GM23248 (cell line): ENCODE measurements at regions not wholly inside any gene's neighbourhood (a gene's known extent, or its start where the extent isn't known, plus 50 kb on each side); places are given as distances from the start of the nearest gene placed in this dataset.

Experiments used
- DNase-seq: peaks from one replicate; pipeline ENCODE4 v3.0.0-alpha.2; 2015
- H2AFZ ChIP-seq: fragments of 200-600 bp; sonication (generic); 2 replicates; pipeline ENCODE4 v1.6.1; 2016; ENCODE audit warnings: antibody characterized with exemption
- H3F3A ChIP-seq: fragments of 200-600 bp; sonication (generic); 2 replicates; pipeline ENCODE4 v1.6.1; 2016; ENCODE audit warnings: mild to moderate bottlenecking, antibody characterized with exemption, mixed run types; ENCODE audit not compliant: insufficient read depth
- H3K27ac ChIP-seq: fragments of 200-600 bp; sonication (generic); 2 replicates; pipeline ENCODE4 v1.5.1; 2016; ENCODE audit warnings: mild to moderate bottlenecking
- H3K27me3 ChIP-seq: fragments of 200-600 bp; sonication (generic); replicated peaks from 2 replicates; pipeline ENCODE4 v1.6.1; 2016; ENCODE audit warnings: mild to moderate bottlenecking; ENCODE audit not compliant: insufficient read depth
- H3K36me3 ChIP-seq: fragments of 200-600 bp; sonication (generic); 2 replicates; pipeline ENCODE4 v1.6.1; 2016; ENCODE audit warnings: low read depth, mild to moderate bottlenecking
- H3K4me1 ChIP-seq: fragments of 200-600 bp; sonication (generic); 2 replicates; pipeline ENCODE4 v1.6.1; 2016; ENCODE audit warnings: mild to moderate bottlenecking; ENCODE audit not compliant: insufficient read depth
- H3K4me2 ChIP-seq: fragments of 200-600 bp; sonication (generic); one replicate; pipeline ENCODE4 v1.6.1; 2016; ENCODE audit warnings: mild to moderate bottlenecking; ENCODE audit not compliant: unreplicated experiment
- H3K4me3 ChIP-seq: fragments of 200-600 bp; sonication (generic); 2 replicates; pipeline ENCODE4 v1.5.1; 2016; ENCODE audit warnings: mild to moderate bottlenecking
- H3K79me2 ChIP-seq: fragments of 200-600 bp; sonication (generic); 2 replicates; pipeline ENCODE4 v1.6.1; 2016; ENCODE audit warnings: mild to moderate bottlenecking; ENCODE audit not compliant: insufficient read depth
- H3K9ac ChIP-seq: fragments of 200-600 bp; sonication (generic); 2 replicates; pipeline ENCODE4 v1.6.1; 2016; ENCODE audit warnings: mild to moderate bottlenecking
- H3K9me2 ChIP-seq: fragments of 200-600 bp; sonication (generic); 2 replicates; pipeline ENCODE4 v1.6.1; 2016; ENCODE audit warnings: mixed run types, mild to moderate bottlenecking, moderate library complexity; ENCODE audit not compliant: insufficient read depth
- H3K9me3 ChIP-seq: fragments of 200-600 bp; sonication (generic); one replicate; pipeline ENCODE4 v1.6.1; 2017; ENCODE audit warnings: low read depth
- H4K20me1 ChIP-seq: fragments of 200-600 bp; sonication (generic); 2 replicates; pipeline ENCODE4 v1.6.0; 2016; ENCODE audit not compliant: insufficient read depth
- EZH2 ChIP-seq: fragments of 200-600 bp; sonication (generic); IDR thresholded peaks from 2 replicates; pipeline ENCODE4 v1.6.1; 2018; ENCODE audit warnings: antibody characterized with exemption, mild to moderate bottlenecking; ENCODE audit not compliant: insufficient read depth, poor library complexity, severe bottlenecking
- EZH2phosphoT487 ChIP-seq: fragments of 200-600 bp; sonication (generic); IDR thresholded peaks from 2 replicates; pipeline ENCODE4 v1.6.1; 2018; ENCODE audit warnings: antibody characterized with exemption, moderate library complexity, mild to moderate bottlenecking, low read depth; ENCODE audit not compliant: insufficient read depth
- WGBS, 2 experiments: methylation state at CpG; one replicate each; pipeline ENCODE4 v1.1.6; 2015 to 2017; ENCODE audit warnings: low lambda C conversion rate in 2 of 2, low coverage in 1 of 2; ENCODE audit errors: missing lambda C conversion rate in 2 of 2; 5-methylcytosine and 5-hydroxymethylcytosine counted together
- in situ Hi-C: fragments of 300-500 bp; cut with MboI; formaldehyde crosslinking; loops from 2 replicates; pipeline ENCODE4 v1.15.0; 2020

DNA sequence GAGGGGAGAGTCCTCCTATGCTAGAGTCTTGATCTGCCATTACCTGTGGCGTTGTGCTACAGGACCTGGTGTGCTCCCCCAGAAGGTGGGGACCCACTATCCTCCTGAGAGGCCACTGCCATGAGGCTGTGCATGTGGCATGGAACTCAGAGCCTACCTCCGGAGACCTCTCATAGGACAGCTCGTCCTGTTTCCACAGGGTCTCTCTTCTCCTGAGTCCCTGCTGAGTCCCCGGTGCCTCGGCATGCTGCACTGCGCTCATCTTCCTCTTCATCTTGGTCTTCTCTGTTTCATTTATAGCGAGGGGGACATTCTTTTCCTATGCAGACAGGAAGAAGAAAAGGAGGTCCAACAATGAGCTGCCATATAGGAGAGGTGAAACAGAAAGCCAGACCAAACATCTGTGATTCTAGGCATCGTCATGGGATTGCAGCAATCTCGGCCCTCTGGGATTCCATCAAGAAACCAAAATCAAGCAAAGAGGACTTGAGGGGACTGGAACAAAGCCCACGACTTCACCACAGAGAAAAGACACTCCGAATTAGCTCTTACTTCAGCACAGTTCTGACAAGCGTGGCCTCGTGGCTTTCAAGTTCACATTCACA, 83.7 kb downstream of the KCNF1 start:
- Histone ChIP-seq H3K4me2 (no peak overlapping the region), H4K20me1 (no peaks in the 10 kb centered on the region), H3K4me3 (no peak overlapping the region), H3F3A (no peaks in the 10 kb centered on the region), H3K9ac (no peak overlapping the region), H3K4me1 (no peaks in the 10 kb centered on the region), H3K27ac (no peak overlapping the region), H3K9me3 (no peaks in the 10 kb centered on the region), H3K79me2 (no peaks in the 10 kb centered on the region), H3K27me3 (0 out of 2 replicates have a peak, but pooled peaks cover 9% of the 10 kb centered on the region), H3K9me2 (no peaks in the 10 kb centered on the region), H2AFZ (no peak overlapping the region), H3K36me3 (no peaks in the 10 kb centered on the region)
- TF ChIP-seq EZH2phosphoT487: no peak
- TF ChIP-seq EZH2: no peak
- 67 to 68% methylated on average over 13 of the region's 13 CpGs for WGBS, 2 experiments
- no peak for DNase-seq
- in situ Hi-C loops: no loop called here

DNA sequence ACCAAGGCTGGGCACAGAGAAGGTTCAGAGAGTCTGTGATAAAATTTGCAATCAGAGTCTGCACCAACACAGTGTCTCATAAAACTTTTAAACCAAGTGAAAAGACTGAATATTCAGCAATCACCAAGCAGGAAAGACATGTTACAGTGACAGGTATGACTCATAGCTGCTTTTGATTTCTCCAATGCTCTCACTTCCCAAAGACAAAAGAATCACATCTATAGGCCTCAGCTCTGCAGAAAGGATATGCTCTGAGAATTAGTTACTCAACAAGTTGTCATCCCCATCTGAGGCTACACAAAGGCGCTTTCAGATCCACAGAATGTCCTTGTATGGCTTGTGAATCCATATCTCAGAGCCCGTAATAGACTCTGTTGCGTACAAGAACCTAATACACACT, 92.5 kb downstream of the KCNF1 start:
- Histone ChIP-seq H4K20me1 (no peaks in the 10 kb centered on the region), H3K36me3 (no peaks in the 10 kb centered on the region), H3K4me3 (no peak overlapping the region), H3K4me1 (no peaks in the 10 kb centered on the region), H3F3A (no peaks in the 10 kb centered on the region), H3K9me2 (no peaks in the 10 kb centered on the region), H3K9me3 (no peaks in the 10 kb centered on the region), H3K27ac (no peak overlapping the region), H3K9ac (no peak overlapping the region), H3K79me2 (no peaks in the 10 kb centered on the region), H2AFZ (no peak overlapping the region), H3K27me3 (peaks cover 4% of the 10 kb centered on the region; the same call in 1 of the 2 replicates), H3K4me2 (no peak overlapping the region)
- WGBS, 2 experiments: 86 to 91% methylated on average over 3 of the region's 3 CpGs
- TF ChIP-seq EZH2phosphoT487 (no peak), EZH2 (no peak)
- peak; percentile 18 for DNase-seq
- in situ Hi-C loops: no loop called here

- Histone ChIP-seq H2AFZ (no peak overlapping the region), H3K4me3 (no peak overlapping the region), H3K27ac (no peak overlapping the region), H3K9me3 (no peaks in the 10 kb centered on the region), H3K9me2 (no peaks in the 10 kb centered on the region), H3K27me3 (peaks cover 4% of the 10 kb centered on the region; the same call in 1 of the 2 replicates), H3F3A (no peaks in the 10 kb centered on the region), H4K20me1 (no peaks in the 10 kb centered on the region), H3K79me2 (no peaks in the 10 kb centered on the region), H3K36me3 (no peaks in the 10 kb centered on the region), H3K4me2 (no peak overlapping the region), H3K4me1 (no peaks in the 10 kb centered on the region), H3K9ac (no peak overlapping the region)
- TF ChIP-seq EZH2 (no peak), EZH2phosphoT487 (no peak)
- 59 to 68% methylated on average over 5 of the region's 5 CpGs for WGBS, 2 experiments
- in situ Hi-C loops: no loop called here
- DNase-seq: no peak
These were observed 93.3 kb downstream of the KCNF1 start for GRCh38 chr2:11005032-11005431.

- H3K27me3 ChIP-seq: peaks cover 4% of the 10 kb centered on the region
- TF ChIP-seq EZH2: no peak
- TF ChIP-seq EZH2phosphoT487: no peak
- H3K36me3 ChIP-seq: no peaks in the 10 kb centered on the region
- in situ Hi-C loops: no loop called here
- no peak overlapping the region for H3K9ac ChIP-seq
- no peak overlapping the region for H3K4me3 ChIP-seq
- H3K27ac ChIP-seq: no peak overlapping the region
- no peaks in the 10 kb centered on the region for H4K20me1 ChIP-seq
- H3K4me2 ChIP-seq: no peak overlapping the region
- no peaks in the 10 kb centered on the region for H3F3A ChIP-seq
- DNase-seq: no peak
- H3K79me2 ChIP-seq: no peaks in the 10 kb centered on the region
- H3K9me3 ChIP-seq: no peaks in the 10 kb centered on the region
- no peaks in the 10 kb centered on the region for H3K9me2 ChIP-seq
- no peaks in the 10 kb centered on the region for H3K4me1 ChIP-seq
- no peak overlapping the region for H2AFZ ChIP-seq
- WGBS, 2 experiments: 69 to 82% methylated on average over 8 of the region's 8 CpGs
These were observed 94.5 kb downstream of the KCNF1 start for GRCh38 chr2:11006191-11006590.
